DND-41 (cell line): ENCODE measurements at regions not wholly inside any gene's neighbourhood (a gene's known extent, or its start where the extent isn't known, plus 50 kb on each side); places are given as distances from the start of the nearest gene placed in this dataset.

Experiments used
- ATAC-seq: fragments of 200-7000 bp; cut with Tn5 transposase; 3 replicates; pipeline ENCODE4 v1.9.1; 2021; ENCODE audit warnings: low read depth; ENCODE audit not compliant: insufficient read depth
- DNase-seq: peaks from one replicate; pipeline ENCODE4 v3.0.0-alpha.2; 2020
- H2AFZ ChIP-seq: 2 replicates; pipeline ENCODE4 v1.6.0; 2012; ENCODE audit warnings: low read depth, low read length
- H3K27ac ChIP-seq: 2 replicates; pipeline ENCODE4 v1.5.1; 2012; ENCODE audit warnings: low read length, inconsistent platforms
- H3K27me3 ChIP-seq: fragments of 200-600 bp; sonication (generic); 2 replicates; pipeline ENCODE4 v1.6.0; 2012; ENCODE audit warnings: low read length, mild to moderate bottlenecking, inconsistent platforms; ENCODE audit not compliant: insufficient read depth, poor library complexity
- H3K36me3 ChIP-seq: 2 replicates; pipeline ENCODE4 v1.5.1; 2012; ENCODE audit warnings: low read length, inconsistent platforms; ENCODE audit not compliant: insufficient read depth
- H3K4me1 ChIP-seq: 2 replicates; pipeline ENCODE4 v1.5.1; 2012; ENCODE audit warnings: mild to moderate bottlenecking, low read length; ENCODE audit not compliant: insufficient read depth
- H3K4me2 ChIP-seq: 2 replicates; pipeline ENCODE4 v1.6.0; 2012; ENCODE audit warnings: mild to moderate bottlenecking, moderate library complexity, low read length, inconsistent platforms; ENCODE audit not compliant: insufficient read depth
- H3K4me3 ChIP-seq, 2 experiments: fragments of 200-600 bp in 1 of 2; shearing (Covaris generic) in 1 of 2; 2 replicates each; pipeline ENCODE4 v1.5.1; 2012 to 2016; ENCODE audit warnings: inconsistent platforms in 2 of 2, low read length in 2 of 2, mild to moderate bottlenecking in 2 of 2, low read depth in 1 of 2, moderate library complexity in 1 of 2
- H3K79me2 ChIP-seq: 2 replicates; pipeline ENCODE4 v1.6.0; 2012; ENCODE audit warnings: low read length, inconsistent platforms; ENCODE audit not compliant: insufficient read depth
- H3K9ac ChIP-seq: 2 replicates; pipeline ENCODE4 v1.6.0; 2012; ENCODE audit warnings: low read depth, mild to moderate bottlenecking, inconsistent platforms, low read length, moderate library complexity
- H3K9me3 ChIP-seq: 2 replicates; pipeline ENCODE4 v1.5.1; 2012; ENCODE audit warnings: low read length, moderate library complexity, mild to moderate bottlenecking, inconsistent platforms; ENCODE audit not compliant: insufficient read depth, severe bottlenecking
- H4K20me1 ChIP-seq: 2 replicates; pipeline ENCODE4 v1.6.0; 2012; ENCODE audit warnings: low read length; ENCODE audit not compliant: insufficient read depth
- CTCF ChIP-seq: IDR thresholded peaks from 2 replicates; pipeline ENCODE4 v1.5.1; 2012; ENCODE audit warnings: borderline replicate concordance, low read length, moderate library complexity, mild to moderate bottlenecking; ENCODE audit not compliant: poor library complexity, severe bottlenecking; ENCODE audit errors: extremely low read depth
- EZH2 ChIP-seq: IDR thresholded peaks from 3 replicates; pipeline ENCODE4 v1.6.1; 2012; ENCODE audit warnings: borderline replicate concordance, low read depth, mild to moderate bottlenecking, moderate library complexity, low read length, inconsistent platforms; ENCODE audit not compliant: severe bottlenecking

GRCh38 chr4:56104188-56104587 is 155.4 kb downstream of the CEP135 start:
- Histone ChIP-seq H3K4me1 (no peaks in the 10 kb centered on the region), H3K4me2 (no peak overlapping the region)

GRCh38 chr4:56102601-56103000 is 153.9 kb downstream of the CEP135 start:
- Histone ChIP-seq H3K36me3 (no peaks in the 10 kb centered on the region), H3K9me3 (no peaks in the 10 kb centered on the region), H2AFZ (no peak overlapping the region), H3K27me3 (no peaks in the 10 kb centered on the region), H3K27ac (no peak overlapping the region), H3K4me3 (no peak overlapping the region), H3K4me2 (no peak overlapping the region), H3K9ac (no peak overlapping the region), H4K20me1 (no peaks in the 10 kb centered on the region), H3K4me1 (no peaks in the 10 kb centered on the region), H3K79me2 (no peaks in the 10 kb centered on the region)
- DNase-seq (no peak), ATAC-seq (no peak)
- TF ChIP-seq CTCF (no peak), EZH2 (no peak)

More at GRCh38 chr4:56104188-56104587, 155.4 kb downstream of the CEP135 start:
- ATAC-seq (no peak), DNase-seq (no peak)
- no peak overlapping the region for H3K9ac ChIP-seq
- TF ChIP-seq EZH2 (no peak), CTCF (no peak)
- H3K4me3 ChIP-seq = no peak overlapping the region
- H3K79me2 ChIP-seq = no peaks in the 10 kb centered on the region
- H3K27me3 ChIP-seq = no peaks in the 10 kb centered on the region
- no peaks in the 10 kb centered on the region for H4K20me1 ChIP-seq
- H3K27ac ChIP-seq = no peak overlapping the region
- no peak overlapping the region for H2AFZ ChIP-seq
- H3K36me3 ChIP-seq = no peaks in the 10 kb centered on the region
- H3K9me3 ChIP-seq = no peaks in the 10 kb centered on the region

- no peaks in the 10 kb centered on the region for H3K9me3 ChIP-seq
- H3K9ac ChIP-seq = no peak overlapping the region
- H3K4me2 ChIP-seq = no peak overlapping the region
- TF ChIP-seq EZH2 (no peak), CTCF (no peak)
- H3K36me3 ChIP-seq = no peaks in the 10 kb centered on the region
- H2AFZ ChIP-seq = no peak overlapping the region
- DNase-seq = no peak
- ATAC-seq = no peak
- no peak overlapping the region for H3K27ac ChIP-seq
- no peak overlapping the region for H3K4me3 ChIP-seq
- no peaks in the 10 kb centered on the region for H4K20me1 ChIP-seq
- H3K4me1 ChIP-seq = no peaks in the 10 kb centered on the region
- H3K27me3 ChIP-seq = no peaks in the 10 kb centered on the region
- no peaks in the 10 kb centered on the region for H3K79me2 ChIP-seq
These were observed 150.6 kb downstream of the CEP135 start for GRCh38 chr4:56099378-56099786.

- H3K4me2 ChIP-seq = no peak overlapping the region
- no peaks in the 10 kb centered on the region for H3K36me3 ChIP-seq
- H3K4me3 ChIP-seq = no peak overlapping the region
- no peak overlapping the region for H3K27ac ChIP-seq
- TF ChIP-seq CTCF (no peak), EZH2 (no peak)
- no peaks in the 10 kb centered on the region for H4K20me1 ChIP-seq
- H3K79me2 ChIP-seq = no peaks in the 10 kb centered on the region
- H3K9ac ChIP-seq = no peak overlapping the region
- ATAC-seq (no peak), DNase-seq (no peak)
- H3K27me3 ChIP-seq = no peaks in the 10 kb centered on the region
- H2AFZ ChIP-seq = no peak overlapping the region
- no peaks in the 10 kb centered on the region for H3K9me3 ChIP-seq
- H3K4me1 ChIP-seq = no peaks in the 10 kb centered on the region
These were observed 144.8 kb downstream of the CEP135 start for GRCh38 chr4:56093576-56093975.
